HEK293 (cell line): ENCODE measurements at regions not wholly inside any gene's neighbourhood (a gene's known extent, or its start where the extent isn't known, plus 50 kb on each side); places are given as distances from the start of the nearest gene placed in this dataset.

ENCODE experiments used
- CTCF ChIA-PET: fragments of 350-600 bp; formaldehyde crosslinking; extraction: SDS; loops from one replicate; lab custom pipeline; 2021; ENCODE audit warnings: antibody characterized with exemption; lab: Yijun Ruan, JAX
- POLR2A ChIA-PET: fragments of 300-600 bp; formaldehyde crosslinking; extraction: SDS; loops from one replicate; lab custom pipeline; 2020; ENCODE audit warnings: antibody characterized with exemption, inconsistent platforms; lab: Yijun Ruan, JAX
- H3K27ac ChIP-seq: fragments of 200-500 bp; sonication (Bioruptor generic); 2 replicates; pipeline ENCODE4 v1.5.1; 2014; ENCODE audit warnings: low read depth, low read length, control low read depth, inconsistent platforms; ENCODE audit errors: extremely low read depth
- H3K36me3 ChIP-seq, 2 experiments: fragments of 200-500 bp in 1 of 2; sonication (Bioruptor generic) in 1 of 2; 1 replicate in 1 of 2; 2 replicates in 1 of 2; pipeline ENCODE4 v1.5.1; 2014 to 2017; ENCODE audit warnings: inconsistent platforms in 2 of 2, low read length in 2 of 2; ENCODE audit not compliant: control insufficient read depth in 2 of 2, insufficient read depth in 1 of 2
- H3K4me1 ChIP-seq: fragments of 200-500 bp; sonication (Bioruptor generic); 2 replicates; pipeline ENCODE4 v1.5.1; 2014; ENCODE audit warnings: mild to moderate bottlenecking, low read length, inconsistent platforms; ENCODE audit not compliant: control insufficient read depth, insufficient read depth
- H3K4me3 ChIP-seq: 2 replicates; pipeline ENCODE4 v1.5.1; 2011; ENCODE audit warnings: low read depth, mild to moderate bottlenecking, control low read depth, low read length, moderate library complexity
- H3K9me3 ChIP-seq: fragments of 200-500 bp; sonication (Bioruptor generic); 2 replicates; pipeline ENCODE4 v1.5.1; 2014; ENCODE audit warnings: low read depth, low read length, inconsistent platforms; ENCODE audit not compliant: control insufficient read depth, insufficient read depth
- AEBP2 ChIP-seq: fragments of 450-650 bp; formaldehyde crosslinking; IDR thresholded peaks from 2 replicates; pipeline ENCODE4 v1.5.1; 2016; ENCODE audit warnings: missing biosample characterization, missing genetic modification characterization, borderline replicate concordance
- ELK4 ChIP-seq: IDR thresholded peaks from 2 replicates; pipeline ENCODE4 v1.6.1; 2011; ENCODE audit warnings: mild to moderate bottlenecking, low read depth, low read length, borderline replicate concordance
- GLI4 ChIP-seq: fragments of 450-650 bp; formaldehyde crosslinking; IDR thresholded peaks from 2 replicates; pipeline ENCODE4 v1.5.1; 2016; ENCODE audit warnings: missing biosample characterization, missing genetic modification characterization
- PBX3 ChIP-seq: sonication (generic); formaldehyde crosslinking; IDR thresholded peaks from 2 replicates; pipeline ENCODE4 v1.8.1; 2022; ENCODE audit warnings: mild to moderate bottlenecking, moderate library complexity, missing genetic modification reagents
- PRDM6 ChIP-seq: fragments of 450-650 bp; formaldehyde crosslinking; IDR thresholded peaks from 2 replicates; pipeline ENCODE4 v1.5.1; 2017; ENCODE audit warnings: missing biosample characterization, missing genetic modification characterization
- REPIN1 ChIP-seq: fragments of 450-650 bp; formaldehyde crosslinking; IDR thresholded peaks from 2 replicates; pipeline ENCODE4 v1.5.1; 2017; ENCODE audit warnings: missing biosample characterization, missing genetic modification characterization, low read depth
- ZFP37 ChIP-seq: fragments of 450-650 bp; formaldehyde crosslinking; IDR thresholded peaks from 2 replicates; pipeline ENCODE4 v1.5.1; 2016; ENCODE audit warnings: missing biosample characterization, missing genetic modification characterization
- ZNF140 ChIP-seq: fragments of 450-650 bp; formaldehyde crosslinking; IDR thresholded peaks from 2 replicates; pipeline ENCODE4 v1.5.1; 2016; ENCODE audit warnings: missing biosample characterization, missing genetic modification characterization
- ZNF184 ChIP-seq: fragments of 450-650 bp; IDR thresholded peaks from 2 replicates; pipeline ENCODE4 v1.5.1; 2018; ENCODE audit warnings: missing biosample characterization, mild to moderate bottlenecking, missing genetic modification characterization
- ZNF2 ChIP-seq: fragments of 450-650 bp; formaldehyde crosslinking; IDR thresholded peaks from 2 replicates; pipeline ENCODE4 v1.5.1; 2016; ENCODE audit warnings: missing biosample characterization, missing genetic modification characterization
- ZNF214 ChIP-seq: fragments of 450-650 bp; formaldehyde crosslinking; IDR thresholded peaks from 2 replicates; pipeline ENCODE4 v1.5.1; 2017; ENCODE audit warnings: missing biosample characterization, mild to moderate bottlenecking, missing genetic modification characterization, borderline replicate concordance
- ZNF24 ChIP-seq: fragments of 450-650 bp; formaldehyde crosslinking; IDR thresholded peaks from 2 replicates; pipeline ENCODE4 v1.5.1; 2016; ENCODE audit warnings: missing biosample characterization, missing genetic modification characterization
- ZNF302 ChIP-seq: fragments of 450-650 bp; formaldehyde crosslinking; IDR thresholded peaks from 2 replicates; pipeline ENCODE4 v1.5.1; 2016; ENCODE audit warnings: missing biosample characterization, missing genetic modification characterization, low read depth
- ZNF404 ChIP-seq: fragments of 450-650 bp; formaldehyde crosslinking; IDR thresholded peaks from 2 replicates; pipeline ENCODE4 v1.5.1; 2017; ENCODE audit warnings: missing biosample characterization, missing genetic modification characterization
- ZNF558 ChIP-seq: fragments of 450-650 bp; formaldehyde crosslinking; IDR thresholded peaks from 2 replicates; pipeline ENCODE4 v1.5.1; 2016; ENCODE audit warnings: missing biosample characterization, missing genetic modification characterization
- ZNF561 ChIP-seq: fragments of 450-650 bp; IDR thresholded peaks from 2 replicates; pipeline ENCODE4 v1.5.1; 2018; ENCODE audit warnings: missing biosample characterization, missing genetic modification characterization, borderline replicate concordance
- ZNF571 ChIP-seq: fragments of 450-650 bp; formaldehyde crosslinking; IDR thresholded peaks from 2 replicates; pipeline ENCODE4 v1.5.0; 2017; ENCODE audit warnings: missing biosample characterization, missing genetic modification characterization
- ZNF596 ChIP-seq: fragments of 450-650 bp; IDR thresholded peaks from 2 replicates; pipeline ENCODE4 v1.5.0; 2018; ENCODE audit warnings: missing biosample characterization, mild to moderate bottlenecking, missing genetic modification characterization, moderate library complexity
- ZNF626 ChIP-seq: fragments of 450-650 bp; sonication (Bioruptor Pico); formaldehyde crosslinking; IDR thresholded peaks from 2 replicates; pipeline ENCODE4 v1.5.1; 2018; ENCODE audit warnings: missing biosample characterization, missing genetic modification characterization, inconsistent platforms
- ZNF658 ChIP-seq: fragments of 450-650 bp; formaldehyde crosslinking; IDR thresholded peaks from 2 replicates; pipeline ENCODE4; 2016; ENCODE audit warnings: missing biosample characterization, missing genetic modification characterization
- ZNF664 ChIP-seq: fragments of 450-650 bp; formaldehyde crosslinking; IDR thresholded peaks from 2 replicates; pipeline ENCODE4 v1.5.1; 2016; ENCODE audit warnings: missing biosample characterization, missing genetic modification characterization
- ZNF704 ChIP-seq: fragments of 450-650 bp; formaldehyde crosslinking; IDR thresholded peaks from 2 replicates; pipeline ENCODE4 v1.5.1; 2016; ENCODE audit warnings: missing biosample characterization, missing genetic modification characterization
- ZNF707 ChIP-seq: fragments of 450-650 bp; formaldehyde crosslinking; IDR thresholded peaks from 2 replicates; pipeline ENCODE4 v1.5.1; 2016; ENCODE audit warnings: missing biosample characterization, missing genetic modification characterization
- ZNF747 ChIP-seq: fragments of 450-650 bp; formaldehyde crosslinking; IDR thresholded peaks from 2 replicates; pipeline ENCODE4 v1.5.1; 2016; ENCODE audit warnings: missing biosample characterization, missing genetic modification characterization
- ZNF830 ChIP-seq: fragments of 450-650 bp; IDR thresholded peaks from 2 replicates; pipeline ENCODE4 v1.5.0; 2018; ENCODE audit warnings: missing biosample characterization, missing genetic modification characterization, low read depth, mild to moderate bottlenecking, moderate library complexity
- ZSCAN16 ChIP-seq: fragments of 450-650 bp; formaldehyde crosslinking; IDR thresholded peaks from 2 replicates; pipeline ENCODE4 v1.5.1; 2016; ENCODE audit warnings: missing biosample characterization, missing genetic modification characterization
- ZSCAN23 ChIP-seq: fragments of 450-650 bp; formaldehyde crosslinking; IDR thresholded peaks from 2 replicates; pipeline ENCODE4 v1.5.1; 2016; ENCODE audit warnings: missing biosample characterization, missing genetic modification characterization
- ZSCAN5A ChIP-seq: fragments of 450-650 bp; formaldehyde crosslinking; IDR thresholded peaks from 2 replicates; pipeline ENCODE4 v1.5.1; 2016; ENCODE audit warnings: missing biosample characterization, missing genetic modification characterization

- Histone ChIP-seq H3K27ac (no peak overlapping the region), H3K9me3 (no peaks in the 10 kb centered on the region), H3K4me3 (no peak overlapping the region), H3K36me3 (no peaks in the 10 kb centered on the region), H3K4me1 (no peaks in the 10 kb centered on the region)
- ChIA-PET POLR2A (no interaction called here), CTCF (no interaction called here)
- TF ChIP-seq ZNF707 (tag by site-specific recombination) (no peak), ZSCAN23 (tag by site-specific recombination) (no peak), ZNF571 (no peak), ZNF830 (tag by site-specific recombination) (no peak), ZNF704 (tag by site-specific recombination) (no peak), ELK4 (no peak), ZNF558 (tag by site-specific recombination) (no peak), ZNF664 (tag by site-specific recombination) (no peak), ZNF184 (tag by site-specific recombination) (no peak), ZNF561 (tag by site-specific recombination) (no peak), PBX3 (CRISPR knock-in tag) (no peak), ZNF404 (tag by site-specific recombination) (no peak), ZNF2 (tag by site-specific recombination) (no peak), ZSCAN5A (tag by site-specific recombination) (no peak), AEBP2 (no peak), ZNF626 (tag by site-specific recombination) (no peak)
These were observed 735.4 kb upstream of the GRM7 start for GRCh38 chr3:6125520-6125919.

- Histone ChIP-seq H3K4me1 (no peaks in the 10 kb centered on the region), H3K9me3 (no peaks in the 10 kb centered on the region), H3K4me3 (no peak overlapping the region), H3K36me3 (no peaks in the 10 kb centered on the region), H3K27ac (no peak overlapping the region)
- POLR2A ChIA-PET: no interaction called here
- CTCF ChIA-PET: no interaction called here
- no peak for TF ChIP-seq ZNF596 (tag by site-specific recombination)
- no peak for TF ChIP-seq ZNF24 (tag by site-specific recombination)
- TF ChIP-seq ZNF214: no peak
- no peak for TF ChIP-seq ZNF561 (tag by site-specific recombination)
- no peak for TF ChIP-seq REPIN1 (tag by site-specific recombination)
- no peak for TF ChIP-seq ZFP37 (tag by site-specific recombination)
- TF ChIP-seq ZSCAN16 (tag by site-specific recombination): no peak
- TF ChIP-seq ZNF184 (tag by site-specific recombination): no peak
- no peak for TF ChIP-seq ZNF140 (tag by site-specific recombination)
- no peak for TF ChIP-seq PRDM6 (tag by site-specific recombination)
- TF ChIP-seq ZNF2 (tag by site-specific recombination): no peak
- TF ChIP-seq ZNF302 (tag by site-specific recombination): no peak
- no peak for TF ChIP-seq ZNF747 (tag by site-specific recombination)
- no peak for TF ChIP-seq ZNF658 (tag by site-specific recombination)
- TF ChIP-seq GLI4 (tag by site-specific recombination): no peak
These were observed 728.1 kb upstream of the GRM7 start for GRCh38 chr3:6132684-6133432.
